ENCODE measurements at regions not wholly inside any gene's neighbourhood (a gene's known extent, or its start where the extent isn't known, plus 50 kb on each side); places are given as distances from the start of the nearest gene placed in this dataset.

GRCh38 chr6:55632953-55633352 lies 54.0 kb upstream of the HMGCLL1 start:
- Histone ChIP-seq H3K27me3 (ENCODE audit: control insufficient read depth, insufficient read depth, low read length) (no peaks in the 10 kb centered on the region), H3K4me3 (ENCODE audit: low read depth, low read length) (no peak overlapping the region), H3K9me3 (ENCODE audit: control insufficient read depth, insufficient read depth, low read length) (no peaks in the 10 kb centered on the region), H3K27ac (ENCODE audit: low read depth, low read length) (no peak overlapping the region)
- ChIA-PET POLR2A (no interaction called here), CTCF (interaction anchor here (0.5 to 1.6 kb wide), 2 partner anchors 16 to 421 kb away, joined by 5 to 7 read pairs; no protein-coding TSS in a partner anchor)
- no peak for TF ChIP-seq CTCF (IDR thresholded peaks at IDR 0.05; ENCODE audit: low read depth, low read length)
- no peak for DNase-seq (ENCODE audit: low read depth, low spot score)

All from AG04450 (cell line).